HG03460 (cell line): ENCODE measurements at regions not wholly inside any gene's neighbourhood (a gene's known extent, or its start where the extent isn't known, plus 50 kb on each side); places are given as distances from the start of the nearest gene placed in this dataset.

Experiments used
- ATAC-seq: cut with Tn5 transposase; IDR thresholded peaks from one replicate; pipeline ENCODE4 v1.9.1; 2021; ENCODE audit not compliant: unreplicated experiment

DNA sequence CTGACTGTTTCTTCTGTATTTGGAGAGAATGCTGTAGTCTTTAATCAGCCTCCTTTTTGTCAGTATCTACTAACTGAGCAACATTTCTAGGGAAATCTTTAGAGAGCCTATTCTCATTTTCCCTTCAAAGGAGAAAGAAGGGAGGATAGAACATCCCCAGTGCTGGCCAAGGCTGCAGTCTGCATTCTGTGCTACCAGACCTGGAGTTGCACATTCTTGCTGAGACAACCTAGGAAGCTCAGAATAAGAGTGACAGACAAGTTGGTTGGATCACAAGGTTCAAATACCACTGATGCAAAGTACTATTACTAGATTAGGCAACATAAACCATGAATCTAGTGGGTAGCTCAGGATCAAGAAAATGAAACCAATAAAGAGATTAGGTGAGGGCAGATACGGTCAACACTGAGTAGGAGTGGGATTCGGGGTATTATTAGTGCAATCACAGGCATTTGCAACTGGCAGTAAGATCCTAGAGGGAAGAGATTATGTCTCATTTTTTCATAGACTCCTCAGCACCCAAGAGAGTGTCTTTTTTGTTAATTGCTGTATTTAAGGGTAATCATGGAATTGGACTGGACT, 213.5 kb upstream of the FAM83B start:
- ATAC-seq = no peak

- no peak for ATAC-seq
These were observed 213.0 kb upstream of the FAM83B start for GRCh38 chr6:54633601-54634000.

- ATAC-seq = no peak
These were observed 205.7 kb upstream of the FAM83B start for GRCh38 chr6:54640911-54641310.

DNA sequence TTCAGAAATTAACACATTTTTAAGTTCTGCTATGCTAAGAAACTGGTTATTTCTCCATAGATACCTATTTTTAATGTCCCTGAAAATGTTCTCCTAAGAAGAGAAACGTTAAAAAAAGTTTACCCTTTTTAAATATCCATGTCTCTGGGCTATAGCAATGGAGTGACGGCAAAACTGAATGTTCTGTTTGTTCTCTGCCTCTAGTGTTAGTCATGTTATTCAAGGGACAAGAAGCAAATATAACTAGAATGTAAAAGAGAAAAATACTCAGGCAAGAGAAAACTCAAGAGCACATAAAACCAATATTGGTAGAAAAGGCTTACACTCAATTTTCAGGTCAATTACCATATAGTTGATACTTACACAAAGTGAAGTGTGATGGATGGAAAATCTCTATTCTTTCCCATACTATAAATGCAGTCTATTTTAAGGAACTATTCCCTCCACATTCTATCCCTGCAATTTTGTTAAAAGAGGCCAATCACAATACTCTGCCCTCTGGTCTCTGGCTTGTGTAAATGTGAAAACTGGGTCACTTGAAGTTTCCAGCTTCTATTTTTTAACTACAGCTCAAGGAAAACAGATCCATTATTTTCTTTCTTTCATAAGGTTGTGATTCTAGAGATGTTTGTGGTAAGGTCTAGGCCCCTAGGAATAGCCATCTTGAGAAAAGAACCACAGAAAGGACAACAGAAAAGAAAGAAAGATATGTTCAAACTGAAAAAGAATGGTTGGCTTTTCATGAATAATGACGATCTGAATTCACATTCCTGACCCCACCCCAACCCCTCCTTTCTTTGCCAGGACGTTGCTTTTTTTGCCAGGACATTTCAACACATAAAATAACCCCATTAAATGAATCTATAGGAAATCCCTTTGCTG, 200.3 kb upstream of the FAM83B start:
- ATAC-seq = no peak

DNA sequence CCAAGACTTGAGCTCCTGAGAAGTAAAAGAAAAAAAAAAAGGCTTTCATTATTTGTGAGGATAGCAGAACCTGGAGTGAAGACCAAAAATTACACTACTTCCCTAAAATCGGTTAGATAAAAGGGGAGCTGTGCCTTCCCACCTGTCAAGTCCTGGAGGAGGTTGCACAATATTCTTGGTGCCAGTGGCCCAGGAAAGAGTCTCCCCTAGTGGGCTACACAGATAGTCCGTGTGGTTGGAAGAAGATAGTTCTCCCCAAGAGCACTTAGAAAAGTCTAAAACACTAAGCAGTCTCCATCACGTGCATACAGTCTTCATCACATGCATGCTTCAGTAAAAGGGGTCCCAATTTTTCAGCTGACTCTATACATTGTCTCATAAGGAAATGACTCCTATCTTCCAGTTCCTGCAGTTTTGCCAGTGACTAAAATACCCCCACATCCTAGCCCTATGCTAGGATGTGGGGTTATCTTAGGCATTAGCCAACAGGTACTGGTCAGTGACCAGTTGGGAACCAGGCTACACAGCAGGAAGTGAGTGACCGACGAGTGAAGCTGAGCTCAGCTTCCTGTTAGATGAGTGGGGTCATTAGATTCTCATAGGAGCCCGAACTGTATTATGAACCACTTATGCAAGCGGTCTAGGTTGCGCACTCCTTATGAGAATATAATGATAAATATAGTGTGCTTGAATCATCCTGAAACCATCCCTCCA, 199.5 kb upstream of the FAM83B start:
- no peak for ATAC-seq

DNA sequence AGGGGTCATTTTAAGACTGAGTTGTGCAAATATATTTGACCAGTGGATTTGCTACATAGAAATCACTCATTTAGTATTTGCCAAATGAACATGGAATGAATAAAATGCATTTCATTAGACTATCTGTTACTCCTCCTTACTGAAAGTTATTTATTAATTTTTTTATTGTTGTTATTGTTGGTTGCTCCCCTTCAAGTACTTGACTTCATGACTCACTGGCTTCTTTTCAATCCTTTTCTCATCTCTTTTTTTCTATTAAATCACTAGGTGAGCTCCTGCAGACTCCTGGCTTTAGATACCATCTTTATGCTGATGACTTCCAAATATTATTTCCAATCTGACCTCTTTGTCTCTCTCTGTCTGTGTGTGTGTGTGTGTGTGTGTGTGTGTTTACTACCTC, 192.2 kb upstream of the FAM83B start:
- no peak for ATAC-seq

GRCh38 chr6:54655162-54655561, 191.4 kb upstream of the FAM83B start:
- ATAC-seq = no peak

DNA sequence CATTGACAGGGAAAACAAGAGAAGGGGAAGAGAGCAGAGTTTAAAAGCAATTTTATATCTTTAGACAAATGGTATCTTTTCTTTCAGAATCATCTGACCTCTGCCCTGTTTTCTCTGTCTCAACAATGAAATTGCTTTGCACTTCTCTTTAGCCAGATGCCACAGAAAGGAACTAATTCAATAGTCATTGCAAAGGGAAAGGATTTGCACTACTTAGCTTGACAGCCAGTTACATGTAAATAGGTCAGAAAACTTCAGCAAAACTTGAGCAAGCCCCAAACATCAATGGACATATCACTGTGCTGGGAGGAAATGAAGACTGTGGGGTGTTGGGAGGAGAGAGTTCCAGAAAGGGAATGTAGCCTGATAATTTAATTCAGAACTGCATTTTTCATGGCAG, 181.3 kb upstream of the FAM83B start:
- ATAC-seq = no peak

- ATAC-seq = no peak
These were observed 166.0 kb upstream of the FAM83B start for GRCh38 chr6:54680531-54680930.

DNA sequence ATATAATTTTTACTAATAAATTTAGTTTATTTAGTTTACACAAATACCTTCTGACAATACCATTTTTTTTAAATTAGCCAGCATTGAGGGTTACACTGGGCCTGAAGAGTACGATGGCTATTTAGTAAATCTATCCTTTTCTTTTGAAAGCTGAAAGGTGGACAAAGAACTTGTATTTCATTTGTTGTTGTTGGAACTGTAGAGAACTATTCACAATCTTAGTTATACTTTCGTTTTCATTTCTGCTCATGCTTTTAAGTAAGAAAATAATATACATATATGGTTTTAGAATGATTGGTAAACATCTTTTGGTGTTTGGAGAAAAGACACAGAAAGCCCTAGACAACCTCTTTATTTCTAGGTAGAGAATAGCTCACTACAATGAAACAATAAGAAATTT, 165.3 kb upstream of the FAM83B start:
- ATAC-seq = no peak

DNA sequence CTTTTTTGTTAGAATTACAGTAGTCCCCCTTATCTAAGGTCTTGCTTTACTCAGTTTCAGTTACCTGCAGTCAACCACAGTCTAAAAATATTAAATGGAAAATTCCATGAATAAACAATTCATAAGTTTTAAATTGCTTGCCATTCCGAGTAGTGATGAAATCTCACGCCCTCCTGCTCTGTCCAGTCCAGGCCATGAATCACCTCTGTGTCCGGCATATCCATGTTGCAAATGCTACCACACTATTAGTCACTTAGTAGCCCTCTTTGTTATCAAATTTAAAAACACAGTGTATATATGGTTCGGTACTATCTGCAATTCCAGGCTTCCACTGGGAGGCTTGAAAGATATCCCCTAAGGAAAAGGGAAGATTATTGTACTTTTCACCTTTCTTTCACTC, 164.6 kb upstream of the FAM83B start:
- no peak for ATAC-seq

DNA sequence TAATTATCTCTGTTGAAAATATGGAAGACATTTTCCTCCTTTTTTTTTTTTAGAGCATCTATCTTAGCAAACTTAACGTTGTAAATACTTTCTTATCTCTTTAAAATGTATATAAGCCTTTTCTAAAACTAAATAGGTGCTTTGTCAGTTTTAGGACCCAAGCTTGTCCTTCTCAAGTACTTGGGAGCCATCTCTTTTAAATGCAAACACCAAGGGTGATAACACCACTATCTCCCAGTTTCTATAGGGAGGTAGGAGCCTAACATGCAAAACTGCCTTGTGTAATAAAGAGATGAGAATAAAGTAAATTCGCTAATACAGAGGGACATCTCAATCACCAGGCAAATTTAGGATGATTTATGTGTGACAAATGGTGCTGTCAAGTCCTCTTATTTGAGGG, 157.0 kb upstream of the FAM83B start:
- ATAC-seq = no peak

GRCh38 chr6:54690596-54690995, 156.0 kb upstream of the FAM83B start:
- ATAC-seq = no peak

DNA sequence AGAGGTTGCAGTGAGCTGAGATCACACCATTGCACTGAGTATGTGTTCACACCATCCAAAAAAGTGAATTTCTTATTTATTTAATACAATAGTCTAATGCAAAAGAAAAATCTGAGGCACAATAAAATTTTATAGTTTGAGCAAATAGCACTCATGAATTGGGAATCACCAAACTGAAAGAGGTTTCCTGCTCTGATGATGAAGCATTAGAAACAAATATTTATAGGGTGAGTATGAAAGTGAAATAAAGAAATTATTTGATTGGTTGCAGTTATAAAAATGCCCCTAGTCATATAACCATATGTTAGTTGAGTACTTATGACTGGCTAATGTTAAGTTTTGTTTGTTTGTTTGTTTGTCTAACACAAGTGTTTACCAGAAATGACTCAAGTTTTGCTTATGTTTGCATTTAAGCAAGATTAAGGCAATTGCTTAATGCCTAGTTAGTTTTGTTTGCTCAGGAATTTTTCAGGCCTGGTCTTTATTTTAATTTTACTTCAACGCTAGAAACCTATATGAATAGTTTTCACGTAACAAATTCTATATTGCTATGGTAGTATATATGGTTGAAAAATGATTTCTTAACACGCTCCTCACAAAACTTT, 151.5 kb upstream of the FAM83B start:
- ATAC-seq = no peak

DNA sequence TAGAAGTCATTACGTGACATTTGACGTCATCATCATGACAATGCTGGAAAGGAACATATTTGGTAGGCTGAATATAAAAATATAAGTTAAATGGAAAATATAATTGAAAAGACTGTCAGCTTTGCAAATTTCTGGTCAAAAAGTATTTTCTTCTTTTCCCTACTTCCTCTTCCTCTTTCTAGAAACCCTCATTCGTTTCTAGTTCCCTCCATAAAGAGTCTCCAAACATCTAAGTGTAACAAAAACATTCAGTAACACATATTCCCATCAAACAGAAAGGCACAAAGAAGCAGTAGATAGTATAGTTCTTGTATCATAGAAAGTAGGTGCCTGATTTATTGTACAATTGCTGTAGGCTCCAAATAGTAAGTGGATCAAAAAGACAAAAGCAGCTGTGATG, 150.8 kb upstream of the FAM83B start:
- ATAC-seq = no peak

- no peak for ATAC-seq
These were observed 149.1 kb upstream of the FAM83B start for GRCh38 chr6:54697424-54697823.

- ATAC-seq = no peak
These were observed 147.6 kb upstream of the FAM83B start for GRCh38 chr6:54698974-54699373.

DNA sequence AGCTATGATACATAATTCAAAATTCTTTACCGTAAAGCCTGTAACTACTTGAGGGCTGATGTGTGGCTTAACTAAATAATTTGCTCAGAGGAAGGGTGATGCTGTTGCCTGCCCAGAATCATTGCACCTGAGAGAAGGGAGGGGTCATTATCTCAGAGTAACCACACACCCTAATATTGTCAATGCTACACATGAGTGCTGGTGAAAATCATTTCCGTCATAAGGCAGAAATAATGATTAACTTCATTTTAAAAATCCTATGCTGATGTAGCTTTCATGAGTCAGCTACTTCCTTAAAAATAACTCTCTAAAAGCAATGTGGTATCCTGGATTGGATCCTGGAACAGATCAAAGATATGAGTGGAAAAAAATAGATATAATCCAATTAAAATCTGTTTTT, 146.4 kb upstream of the FAM83B start:
- no peak for ATAC-seq

DNA sequence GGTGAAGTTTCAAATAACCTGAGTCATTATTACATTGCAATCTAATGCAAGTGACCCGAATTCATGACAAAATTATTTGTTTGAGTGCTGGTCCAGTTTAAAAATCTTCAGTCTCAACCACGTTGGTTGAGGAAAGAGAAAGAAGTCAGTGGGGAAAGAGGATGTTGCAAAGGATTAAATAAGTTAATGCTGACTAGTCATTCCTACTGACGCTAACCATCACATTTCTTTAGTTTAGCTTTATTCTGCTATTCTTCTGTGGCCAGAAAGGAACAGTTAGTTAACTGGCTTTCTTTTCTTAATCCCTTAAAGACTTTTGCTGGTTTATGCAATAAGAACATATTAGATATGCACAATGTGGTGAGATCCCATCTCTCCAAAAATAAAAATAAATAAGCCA, 143.8 kb upstream of the FAM83B start:
- ATAC-seq = no peak

- no peak for ATAC-seq
These were observed 140.2 kb upstream of the FAM83B start for GRCh38 chr6:54706391-54706790.

DNA sequence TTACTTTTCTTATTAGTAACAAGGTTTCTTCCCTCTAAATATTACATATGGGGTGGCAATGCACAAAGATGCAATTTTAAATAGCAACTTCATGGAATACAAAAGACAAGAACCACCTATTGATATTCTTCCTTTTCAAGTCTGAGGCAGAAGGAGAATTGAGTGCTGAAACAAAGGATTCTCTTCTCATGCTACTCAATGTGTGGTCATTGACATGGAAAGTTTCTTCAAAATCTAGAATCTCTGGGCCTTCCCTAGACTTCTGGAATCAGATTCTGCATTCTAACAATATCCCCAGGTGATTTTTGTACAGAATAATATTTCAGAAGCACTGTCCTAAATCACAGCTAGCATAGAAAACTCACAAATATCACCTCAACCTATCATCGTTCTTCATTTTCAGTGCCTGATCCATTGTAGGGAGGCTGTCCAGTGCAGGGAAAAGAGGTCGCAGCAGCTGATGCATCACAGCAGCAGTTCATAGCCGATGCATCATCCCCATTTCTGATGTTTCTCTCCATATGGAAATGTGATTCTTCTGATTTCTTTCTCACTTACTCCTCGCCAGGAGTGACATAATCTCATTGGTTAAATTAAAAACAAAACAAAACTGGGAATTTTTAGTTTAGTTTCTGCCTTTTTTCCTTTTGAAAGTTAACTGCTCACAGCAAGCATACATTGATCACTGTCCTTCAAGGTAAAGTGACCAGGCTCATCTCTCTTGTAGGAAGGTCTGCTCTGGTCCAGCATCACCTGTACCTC, 139.5 kb upstream of the FAM83B start:
- no peak for ATAC-seq
